ENCODE measurements at regions not wholly inside any gene's neighbourhood (a gene's known extent, or its start where the extent isn't known, plus 50 kb on each side); places are given as distances from the start of the nearest gene placed in this dataset.

GRCh38 chr7:89456556-89456955, 661.0 kb upstream of the TEX47 start:
- 8% methylated on average over 1 of the region's 1 CpG for WGBS (ENCODE audit: insufficient coverage, low coverage, missing lambda C conversion rate)

More at GRCh38 chr7:89456556-89456955, 661.0 kb upstream of the TEX47 start:
- in situ Hi-C loops (cut with MboI) (no loop called here), intact Hi-C loops (cut with micrococcal nuclease) (no loop called here)
- ChIA-PET POLR2A (no interaction called here), CTCF (ENCODE audit: low intra/inter-chr PET ratio) (no interaction called here)
- FAIRE-seq: no peak
- H3K9ac ChIP-seq (ENCODE audit: insufficient read depth in 1 of 2, low read depth in 2 of 2, low read length in 2 of 2): no peak overlapping the region
- no peaks in the 10 kb centered on the region for H3K4me1 ChIP-seq (replicated peaks in 1 of 2; ENCODE audit: control insufficient read depth in 2 of 2, insufficient read depth in 2 of 2, low read length in 2 of 2)
- H3K27me3 ChIP-seq (ENCODE audit: control insufficient read depth in 2 of 2, insufficient read depth in 2 of 2, low read length in 2 of 2): no peaks in the 10 kb centered on the region
- H3K9me1 ChIP-seq (ENCODE audit: control insufficient read depth, insufficient read depth, low read length): no peaks in the 10 kb centered on the region
- no peaks in the 10 kb centered on the region for H3K9me3 ChIP-seq (replicated peaks; ENCODE audit: control insufficient read depth, insufficient read depth, low read depth, low read length)
- no peak overlapping the region for H3K27ac ChIP-seq (ENCODE audit: extremely low read depth, low read depth, low read length)
- no peak for DNase-seq (ENCODE audit: extremely low read depth in 1 of 4, low spot score in 3 of 4)
- no peaks in the 10 kb centered on the region for H3K79me2 ChIP-seq (ENCODE audit: control insufficient read depth, insufficient read depth, low read length)
- H2AFZ ChIP-seq (ENCODE audit: low read depth, low read length): no peak overlapping the region
- H3K4me2 ChIP-seq (ENCODE audit: insufficient read depth, low read length): no peak overlapping the region
- TF ChIP-seq ZNF224 (CRISPR knock-in tag; IDR thresholded peaks at IDR 0.05) (no peak), RB1 (IDR thresholded peaks at IDR 0.05; ENCODE audit: low read depth) (no peak), MAFK (IDR thresholded peaks at IDR 0.05; ENCODE audit: low read length) (peak; percentile 65; the same call in 1 of the 2 replicates), THAP7 (CRISPR knock-in tag; IDR thresholded peaks at IDR 0.05) (no peak), HCFC1 (IDR thresholded peaks at IDR 0.05; ENCODE audit: low read depth, low read length) (no peak), MAFF (IDR thresholded peaks at IDR 0.05; ENCODE audit: low read length) (peak; percentile 40), ZNF316 (IDR thresholded peaks at IDR 0.05) (peak; percentile 70), TSC22D4 (tag; IDR thresholded peaks at IDR 0.05) (no peak), ZNF830 (CRISPR knock-in tag; IDR thresholded peaks at IDR 0.05) (no peak), MAFG (tag; conservative IDR thresholded peaks at IDR 0.05) (0 out of 2 replicates have a peak, but pooled peaks have one; percentile 37), FOS (IDR thresholded peaks at IDR 0.05; ENCODE audit: extremely low read depth, insufficient read length) (no peak), SETDB1 (IDR thresholded peaks at IDR 0.05; ENCODE audit: low read length) (no peak), GATAD2A (IDR thresholded peaks at IDR 0.05) (no peak), CBFA2T2 (conservative IDR thresholded peaks at IDR 0.05) (no peak), ZNF407 (IDR thresholded peaks at IDR 0.05; ENCODE audit: low read depth) (no peak), TAF1 (IDR thresholded peaks at IDR 0.05; ENCODE audit: control insufficient read depth, extremely low read depth, insufficient read depth, low read length, severe bottlenecking) (no peak), TAF9B (IDR thresholded peaks at IDR 0.05; ENCODE audit: partially characterized antibody) (no peak)
- H3K36me3 ChIP-seq (ENCODE audit: control insufficient read depth, insufficient read depth, low read length): no peaks in the 10 kb centered on the region
- no TSS peak for BruUV-seq (replicated peaks)
- no peak for ATAC-seq
- no peak overlapping the region for H3K4me3 ChIP-seq
- H4K20me1 ChIP-seq (replicated peaks; ENCODE audit: control insufficient read depth, insufficient read depth, low read length): no peaks in the 10 kb centered on the region

All from K562 (cell line).